Naive B cell (primary cell): ENCODE measurements at regions not wholly inside any gene's neighbourhood (a gene's known extent, or its start where the extent isn't known, plus 50 kb on each side); places are given as distances from the start of the nearest gene placed in this dataset.

Experiments
- ATAC-seq, 2 donors: fragments of 150-1000 bp; cut with Tn5 transposase; 2 replicates each; pipeline ENCODE4 v1.10.0; 2021; ENCODE audit warnings: low read depth in 2 of 2, mild to moderate bottlenecking in 2 of 2, moderate library complexity in 2 of 2
- DNase-seq: peaks from one replicate; pipeline ENCODE4 v3.0.0; 2022
- H3K27ac Mint-ChIP-seq, 6 donors: one replicate each; pipeline ENCODE4 v1.8.0; 2020 to 2022; ENCODE audit warnings: mild to moderate bottlenecking in 6 of 6, mixed read lengths in 6 of 6, moderate library complexity in 5 of 6, inconsistent platforms in 2 of 6
- H3K27me3 Mint-ChIP-seq, 3 donors: one replicate each; pipeline ENCODE4 v1.8.0; 2021 to 2022; ENCODE audit warnings: mixed read lengths in 3 of 3, mild to moderate bottlenecking in 1 of 3
- H3K36me3 Mint-ChIP-seq, 2 donors: one replicate each; pipeline ENCODE4 v1.8.0; 2020 to 2022; ENCODE audit warnings: mixed read lengths in 2 of 2, inconsistent platforms in 1 of 2, mild to moderate bottlenecking in 1 of 2
- H3K4me1 Mint-ChIP-seq, 3 donors: one replicate each; pipeline ENCODE4 v1.8.0; 2020 to 2022; ENCODE audit warnings: mixed read lengths in 3 of 3, inconsistent platforms in 1 of 3, mild to moderate bottlenecking in 1 of 3, moderate library complexity in 1 of 3
- H3K4me3 Mint-ChIP-seq, 8 donors: one replicate each; pipeline ENCODE4 v1.8.0; 2020 to 2022; ENCODE audit warnings: mild to moderate bottlenecking in 8 of 8, mixed read lengths in 8 of 8, moderate library complexity in 8 of 8, inconsistent platforms in 2 of 8
- H3K9me3 Mint-ChIP-seq, 7 donors: one replicate each; pipeline ENCODE4 v1.8.0; 2020 to 2022; ENCODE audit warnings: mixed read lengths in 7 of 7, mild to moderate bottlenecking in 5 of 7, inconsistent platforms in 2 of 7, moderate library complexity in 1 of 7

GRCh38 chr7:155930527-155930926 is 118.3 kb upstream of the SHH start:
- H3K27me3 Mint-ChIP-seq = peaks cover 6 to 8% (median 7%) of the 10 kb centered on the region in 3 donors
- H3K4me3 Mint-ChIP-seq = no peak overlapping the region
- H3K36me3 Mint-ChIP-seq = no peaks in the 10 kb centered on the region
- peaks cover 0 to 10% (median 5%) of the 10 kb centered on the region in 7 donors for H3K9me3 Mint-ChIP-seq
- no peak overlapping the region for H3K27ac Mint-ChIP-seq
- ATAC-seq (no peak), DNase-seq (no peak)
- H3K4me1 Mint-ChIP-seq = peaks cover 0 to 3% (median 0%) of the 10 kb centered on the region in 3 donors

GRCh38 chr7:155930061-155930460 is 117.8 kb upstream of the SHH start:
- Mint-ChIP-seq H3K27me3 (peaks cover 6 to 8% (median 7%) of the 10 kb centered on the region in 3 donors), H3K4me1 (peaks cover 0 to 3% (median 0%) of the 10 kb centered on the region in 3 donors), H3K27ac (no peak overlapping the region), H3K9me3 (peaks cover 0 to 9% (median 5%) of the 10 kb centered on the region in 7 donors), H3K4me3 (no peak overlapping the region), H3K36me3 (no peaks in the 10 kb centered on the region)
- no peak for ATAC-seq
- no peak for DNase-seq

DNA sequence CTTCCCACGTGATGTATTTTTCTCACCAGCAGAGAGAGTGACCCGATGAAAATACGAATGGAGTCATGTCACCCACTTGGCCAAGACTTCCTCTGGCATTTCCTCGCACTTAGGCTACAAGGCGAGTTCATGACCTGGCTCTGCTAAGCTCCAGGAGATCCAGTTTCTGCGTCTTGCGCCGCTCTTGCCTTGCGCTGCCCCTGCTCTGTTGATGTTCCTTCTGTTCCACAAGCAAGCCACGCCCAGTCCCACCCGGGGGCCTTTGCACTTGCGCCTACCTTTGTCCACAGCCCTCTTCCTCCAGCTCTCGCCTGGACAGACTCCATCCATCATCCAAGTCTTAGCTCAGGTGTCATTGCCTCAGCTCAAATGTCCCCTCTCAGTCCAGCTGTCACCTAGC is 116.3 kb upstream of the SHH start:
- Mint-ChIP-seq H3K36me3 (no peaks in the 10 kb centered on the region), H3K4me3 (peak overlapping the region in 1 of 8 donors; percentile 39), H3K9me3 (peaks cover 0 to 6% (median 2%) of the 10 kb centered on the region in 7 donors), H3K27me3 (peaks cover 6 to 8% (median 7%) of the 10 kb centered on the region in 3 donors), H3K27ac (no peak overlapping the region), H3K4me1 (no peaks in the 10 kb centered on the region)
- DNase-seq (no peak), ATAC-seq (no peak)

DNA sequence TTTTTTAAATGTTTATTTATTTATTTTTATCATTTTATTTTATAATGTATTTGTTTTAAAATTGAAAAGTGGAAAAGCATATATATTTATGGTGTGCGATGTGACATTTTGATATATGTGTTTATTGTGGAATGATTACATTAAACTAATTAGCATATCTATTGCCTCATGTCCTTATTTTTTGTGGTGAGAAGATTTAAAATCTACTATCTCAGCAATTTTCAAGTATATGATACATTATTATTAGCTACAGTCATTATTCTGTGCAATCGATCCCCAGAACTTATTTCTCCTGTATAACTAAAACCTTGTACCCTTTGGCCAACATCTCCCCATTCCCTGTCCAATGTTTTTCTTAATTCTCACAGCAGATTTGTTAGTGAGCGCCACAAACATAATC is 115.6 kb upstream of the SHH start:
- H3K27ac Mint-ChIP-seq = no peak overlapping the region
- H3K9me3 Mint-ChIP-seq = peaks cover 0 to 6% (median 0%) of the 10 kb centered on the region in 7 donors
- ATAC-seq = no peak
- no peaks in the 10 kb centered on the region for H3K4me1 Mint-ChIP-seq
- H3K4me3 Mint-ChIP-seq = no peak overlapping the region
- no peaks in the 10 kb centered on the region for H3K36me3 Mint-ChIP-seq
- DNase-seq = no peak
- peaks cover 6 to 8% (median 7%) of the 10 kb centered on the region in 3 donors for H3K27me3 Mint-ChIP-seq

- ATAC-seq (no peak), DNase-seq (no peak)
- H3K27ac Mint-ChIP-seq = no peak overlapping the region
- H3K4me3 Mint-ChIP-seq = no peak overlapping the region
- H3K4me1 Mint-ChIP-seq = no peaks in the 10 kb centered on the region
- no peaks in the 10 kb centered on the region for H3K36me3 Mint-ChIP-seq
- H3K9me3 Mint-ChIP-seq = peaks cover 0 to 6% (median 0%) of the 10 kb centered on the region in 7 donors
- peaks cover 6 to 8% (median 7%) of the 10 kb centered on the region in 3 donors for H3K27me3 Mint-ChIP-seq
Measured at GRCh38 chr7:155925682-155926081, 113.4 kb upstream of the SHH start.

GRCh38 chr7:155922067-155922816 is 110.0 kb upstream of the SHH start:
- DNase-seq (no peak), ATAC-seq (no peak)
- Mint-ChIP-seq H3K27me3 (peaks cover 0 to 8% (median 5%) of the 10 kb centered on the region in 3 donors), H3K27ac (no peak overlapping the region), H3K36me3 (peaks cover 0 to 7% of the 10 kb centered on the region in 2 donors), H3K4me1 (peaks cover 0 to 3% (median 0%) of the 10 kb centered on the region in 3 donors), H3K9me3 (peaks cover 0 to 8% (median 3%) of the 10 kb centered on the region in 7 donors), H3K4me3 (no peak overlapping the region)

DNA sequence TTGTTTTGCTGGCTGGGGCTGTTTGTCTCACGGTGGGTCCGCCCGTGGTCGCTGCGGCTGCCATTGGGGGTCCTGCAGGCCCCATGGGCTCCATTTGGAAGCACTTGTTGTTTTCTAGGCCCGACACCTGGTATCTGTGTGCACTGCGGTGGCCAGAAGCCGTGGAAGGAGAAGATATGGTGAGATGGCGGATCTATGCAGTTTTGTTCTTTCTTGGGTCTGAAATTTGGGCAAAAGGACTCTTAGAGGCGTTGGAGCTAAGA is 109.5 kb upstream of the SHH start:
- peaks cover 0 to 8% (median 5%) of the 10 kb centered on the region in 3 donors for H3K27me3 Mint-ChIP-seq
- no peak overlapping the region for H3K27ac Mint-ChIP-seq
- ATAC-seq = no peak
- H3K36me3 Mint-ChIP-seq = peaks cover 0 to 7% of the 10 kb centered on the region in 2 donors
- H3K4me3 Mint-ChIP-seq = no peak overlapping the region
- peaks cover 0 to 3% (median 0%) of the 10 kb centered on the region in 3 donors for H3K4me1 Mint-ChIP-seq
- peaks cover 0 to 11% (median 3%) of the 10 kb centered on the region in 7 donors for H3K9me3 Mint-ChIP-seq
- no peak for DNase-seq

GRCh38 chr7:155921086-155921803 is 109.0 kb upstream of the SHH start:
- Mint-ChIP-seq H3K27ac (no peak overlapping the region), H3K36me3 (peaks cover 0 to 7% of the 10 kb centered on the region in 2 donors), H3K4me1 (peaks cover 0 to 3% (median 0%) of the 10 kb centered on the region in 3 donors), H3K27me3 (peaks cover 0 to 8% (median 5%) of the 10 kb centered on the region in 3 donors), H3K9me3 (peaks cover 0 to 11% (median 3%) of the 10 kb centered on the region in 7 donors), H3K4me3 (no peak overlapping the region)
- ATAC-seq = no peak
- DNase-seq = no peak

DNA sequence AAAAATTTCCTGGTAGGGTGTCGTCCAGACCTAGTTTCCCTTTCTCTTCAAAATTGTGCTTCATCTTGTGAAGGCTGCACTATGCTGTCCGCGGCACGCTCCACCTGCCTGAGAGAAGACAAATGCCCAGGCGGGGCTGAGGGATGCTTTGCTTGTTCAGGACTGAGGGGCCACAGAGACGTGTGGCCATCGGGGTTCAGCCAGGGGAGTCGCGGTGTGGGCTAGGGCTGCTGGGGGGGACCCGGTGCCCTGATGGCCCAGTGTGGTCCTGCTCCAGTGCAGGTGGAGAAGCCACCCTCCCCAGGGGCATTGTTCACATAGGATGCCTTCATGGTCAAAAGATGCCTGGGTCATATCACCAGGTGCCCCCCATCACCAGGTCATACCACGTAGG is 107.8 kb upstream of the SHH start:
- H3K36me3 Mint-ChIP-seq = peaks cover 0 to 7% of the 10 kb centered on the region in 2 donors
- H3K27me3 Mint-ChIP-seq = peaks cover 0 to 8% (median 5%) of the 10 kb centered on the region in 3 donors
- no peak for ATAC-seq
- peaks cover 0 to 11% (median 3%) of the 10 kb centered on the region in 7 donors for H3K9me3 Mint-ChIP-seq
- no peak for DNase-seq
- no peak overlapping the region for H3K27ac Mint-ChIP-seq
- no peak overlapping the region for H3K4me3 Mint-ChIP-seq
- peaks cover 0 to 3% (median 0%) of the 10 kb centered on the region in 3 donors for H3K4me1 Mint-ChIP-seq

- Mint-ChIP-seq H3K4me1 (peaks cover 0 to 3% (median 0%) of the 10 kb centered on the region in 3 donors), H3K27ac (no peak overlapping the region), H3K27me3 (peaks cover 0 to 8% (median 5%) of the 10 kb centered on the region in 3 donors), H3K4me3 (no peak overlapping the region), H3K36me3 (peaks cover 0 to 7% of the 10 kb centered on the region in 2 donors), H3K9me3 (peaks cover 0 to 11% (median 3%) of the 10 kb centered on the region in 7 donors)
- ATAC-seq (no peak), DNase-seq (no peak)
Measured at GRCh38 chr7:155919391-155920067, 107.3 kb upstream of the SHH start.

GRCh38 chr7:155918720-155919390 is 106.6 kb upstream of the SHH start:
- H3K27ac Mint-ChIP-seq = no peak overlapping the region

GRCh38 chr7:155917836-155918430 is 105.7 kb upstream of the SHH start:
- Mint-ChIP-seq H3K9me3 (peaks cover 2 to 17% (median 5%) of the 10 kb centered on the region in 7 donors), H3K4me3 (no peak overlapping the region), H3K27ac (no peak overlapping the region), H3K4me1 (peaks cover 0 to 3% (median 0%) of the 10 kb centered on the region in 3 donors), H3K36me3 (peaks cover 0 to 12% of the 10 kb centered on the region in 2 donors), H3K27me3 (peaks cover 0 to 8% (median 7%) of the 10 kb centered on the region in 3 donors)
- DNase-seq (no peak), ATAC-seq (no peak)

More at GRCh38 chr7:155918720-155919390, 106.6 kb upstream of the SHH start:
- peaks cover 0 to 3% (median 0%) of the 10 kb centered on the region in 3 donors for H3K4me1 Mint-ChIP-seq
- ATAC-seq = no peak
- H3K27me3 Mint-ChIP-seq = peaks cover 0 to 8% (median 5%) of the 10 kb centered on the region in 3 donors
- peaks cover 0 to 7% of the 10 kb centered on the region in 2 donors for H3K36me3 Mint-ChIP-seq
- no peak for DNase-seq
- H3K4me3 Mint-ChIP-seq = no peak overlapping the region
- peaks cover 0 to 11% (median 3%) of the 10 kb centered on the region in 7 donors for H3K9me3 Mint-ChIP-seq
